ENCODE measurements at regions not wholly inside any gene's neighbourhood (a gene's known extent, or its start where the extent isn't known, plus 50 kb on each side); places are given as distances from the start of the nearest gene placed in this dataset.
"Not testable (repeated sequence)": the region's sequence is repeated elsewhere in the genome, so short reads cannot be mapped to it uniquely, and the experiment has no call there.

DNA sequence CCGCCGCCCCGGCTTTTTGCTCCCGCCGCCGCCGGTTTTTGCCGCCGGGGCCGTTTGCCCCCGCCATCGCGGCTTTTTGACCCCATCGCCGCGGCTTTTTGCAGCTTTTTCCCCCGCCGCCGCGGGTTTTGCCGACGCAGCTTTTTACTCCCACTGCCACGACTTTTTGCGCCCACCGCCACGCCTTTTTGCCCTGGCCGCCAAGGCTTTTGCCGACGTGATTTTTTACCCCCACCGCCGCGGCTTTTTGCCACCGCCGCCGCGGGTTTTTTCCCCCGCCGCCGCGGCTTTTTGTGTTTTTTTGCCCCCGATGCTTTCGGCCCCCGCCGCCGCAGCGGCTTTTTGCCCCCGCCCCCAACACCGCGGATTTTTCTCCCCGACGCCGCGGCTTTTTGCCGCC lies 5001.9 kb upstream of the OR11H1 start:
- not testable (repeated sequence) for H3K4me3 ChIP-seq (ENCODE audit: insufficient read depth, low read length)

DNA sequence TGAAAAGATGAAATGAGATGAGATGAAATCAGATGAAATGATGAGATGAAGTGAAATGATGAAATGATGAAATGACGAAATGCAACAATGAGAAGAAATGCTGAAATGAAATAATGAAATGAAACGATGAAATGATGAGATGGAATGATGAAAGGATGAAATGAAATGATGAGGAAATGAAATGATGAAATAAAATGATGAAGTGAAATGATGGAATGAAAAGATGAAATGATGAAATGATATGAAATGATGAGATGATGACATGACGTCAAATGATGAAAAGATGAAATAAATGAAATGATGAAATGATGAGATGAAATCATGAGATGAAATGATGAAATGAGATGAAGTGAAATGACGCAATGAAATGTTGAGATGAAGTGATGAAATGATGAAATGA lies 4996.9 kb upstream of the OR11H1 start:
- DNase-seq (ENCODE audit: insufficient read length, low spot score, missing footprints); H3K36me3 ChIP-seq (ENCODE audit: insufficient read depth, low read length); H3K27me3 ChIP-seq (ENCODE audit: insufficient read depth, low read length): not testable (repeated sequence)

More for the DNA sequence above, 5001.9 kb upstream of the OR11H1 start:
- DNase-seq (ENCODE audit: insufficient read length, low spot score, missing footprints); H2AFZ ChIP-seq (ENCODE audit: low read length); H3K4me1 ChIP-seq (ENCODE audit: insufficient read depth, low read length); H3K9me3 ChIP-seq (ENCODE audit: low read depth, low read length); H3K36me3 ChIP-seq (ENCODE audit: insufficient read depth, low read length); H3K27ac ChIP-seq (ENCODE audit: low read depth, low read length); H3K4me2 ChIP-seq (ENCODE audit: insufficient read depth, low read length); H4K20me1 ChIP-seq (ENCODE audit: insufficient read depth, low read length); H3K79me2 ChIP-seq (ENCODE audit: insufficient read depth, low read length); H3K27me3 ChIP-seq (ENCODE audit: insufficient read depth, low read length): not testable (repeated sequence)

DNA sequence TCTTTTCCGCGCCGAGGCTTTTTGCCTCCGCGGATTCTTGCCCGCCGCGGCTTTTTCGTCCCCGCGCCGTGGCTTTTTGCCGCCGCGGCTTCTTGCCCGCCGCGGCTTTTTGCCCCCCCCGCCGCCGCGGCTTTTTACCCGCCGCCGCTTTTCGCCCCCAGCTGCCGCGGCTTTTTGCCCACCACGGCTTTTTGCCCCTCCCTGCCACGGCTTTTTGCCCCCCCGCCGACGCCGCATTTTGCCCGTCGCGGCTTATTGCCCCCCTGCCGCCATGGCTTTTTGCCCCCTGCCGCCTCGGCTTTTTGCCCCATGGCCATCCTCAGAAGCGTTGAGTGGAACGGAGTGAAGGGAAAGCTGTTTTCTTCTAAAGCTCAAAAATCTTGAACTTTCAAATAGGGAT lies 4955.5 kb upstream of the OR11H1 start:
- not testable (repeated sequence) for H3K27ac ChIP-seq (ENCODE audit: low read depth, low read length); H4K20me1 ChIP-seq (ENCODE audit: insufficient read depth, low read length); H3K4me2 ChIP-seq (ENCODE audit: insufficient read depth, low read length); H2AFZ ChIP-seq (ENCODE audit: low read length); H3K9me3 ChIP-seq (ENCODE audit: low read depth, low read length); DNase-seq (ENCODE audit: insufficient read length, low spot score, missing footprints); H3K4me3 ChIP-seq (ENCODE audit: insufficient read depth, low read length); H3K4me1 ChIP-seq (ENCODE audit: insufficient read depth, low read length); H3K79me2 ChIP-seq (ENCODE audit: insufficient read depth, low read length); H3K36me3 ChIP-seq (ENCODE audit: insufficient read depth, low read length); H3K27me3 ChIP-seq (ENCODE audit: insufficient read depth, low read length)

More for the DNA sequence above, 4996.9 kb upstream of the OR11H1 start:
- not testable (repeated sequence) for H2AFZ ChIP-seq (ENCODE audit: low read length); H3K4me2 ChIP-seq (ENCODE audit: insufficient read depth, low read length); H3K9me3 ChIP-seq (ENCODE audit: low read depth, low read length); H3K27ac ChIP-seq (ENCODE audit: low read depth, low read length); H3K4me3 ChIP-seq (ENCODE audit: insufficient read depth, low read length); H4K20me1 ChIP-seq (ENCODE audit: insufficient read depth, low read length); H3K79me2 ChIP-seq (ENCODE audit: insufficient read depth, low read length); H3K4me1 ChIP-seq (ENCODE audit: insufficient read depth, low read length)

DNA sequence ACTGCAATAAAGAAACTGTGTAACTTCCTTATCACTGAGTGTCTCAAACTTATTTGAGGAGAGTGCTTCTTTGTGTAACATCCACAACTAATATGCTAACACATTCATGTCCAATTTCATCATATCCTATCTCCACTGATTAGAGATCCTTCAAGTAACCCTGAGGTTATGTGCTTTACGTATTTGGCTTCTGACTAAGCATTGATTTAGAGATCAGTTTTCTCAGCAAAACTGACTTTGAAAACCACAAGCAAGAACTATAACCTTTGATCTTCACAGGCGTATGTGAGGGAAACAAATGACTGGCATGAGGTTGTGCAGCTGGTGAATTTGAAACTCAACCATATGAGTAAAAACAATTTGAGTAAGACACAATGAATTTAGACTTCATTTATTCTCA lies 4926.9 kb upstream of the OR11H1 start:
- H3K4me2 ChIP-seq (ENCODE audit: insufficient read depth, low read length); H3K27me3 ChIP-seq (ENCODE audit: insufficient read depth, low read length); H3K4me3 ChIP-seq (ENCODE audit: insufficient read depth, low read length); H4K20me1 ChIP-seq (ENCODE audit: insufficient read depth, low read length); H3K27ac ChIP-seq (ENCODE audit: low read depth, low read length); DNase-seq (ENCODE audit: insufficient read length, low spot score, missing footprints); H3K4me1 ChIP-seq (ENCODE audit: insufficient read depth, low read length); H3K9me3 ChIP-seq (ENCODE audit: low read depth, low read length); H3K79me2 ChIP-seq (ENCODE audit: insufficient read depth, low read length); H2AFZ ChIP-seq (ENCODE audit: low read length); H3K36me3 ChIP-seq (ENCODE audit: insufficient read depth, low read length): not testable (repeated sequence)

DNA sequence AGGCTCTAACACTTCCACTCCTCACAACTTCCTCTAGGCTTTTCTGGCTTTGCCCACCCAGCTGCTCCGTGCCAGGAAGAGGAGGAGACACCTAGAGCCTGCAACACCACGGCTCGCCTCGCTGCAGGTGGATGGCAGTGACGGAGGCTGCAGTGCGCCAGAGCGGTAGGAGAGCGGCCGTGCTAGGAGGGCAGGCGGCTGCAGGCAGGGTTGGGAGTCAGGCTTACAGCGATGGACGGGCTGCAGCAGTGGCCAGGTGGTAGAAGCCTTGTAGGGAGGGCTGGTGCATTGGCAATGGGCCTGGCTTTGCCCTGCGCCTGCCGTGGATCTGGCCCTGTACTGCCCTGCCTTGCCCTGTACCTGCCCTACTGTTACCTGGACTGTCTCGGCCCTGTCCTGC lies 4896.0 kb upstream of the OR11H1 start:
- H3K36me3 ChIP-seq (ENCODE audit: insufficient read depth, low read length); DNase-seq (ENCODE audit: insufficient read length, low spot score, missing footprints); H3K79me2 ChIP-seq (ENCODE audit: insufficient read depth, low read length); H3K4me1 ChIP-seq (ENCODE audit: insufficient read depth, low read length); H3K4me3 ChIP-seq (ENCODE audit: insufficient read depth, low read length); H2AFZ ChIP-seq (ENCODE audit: low read length); H3K4me2 ChIP-seq (ENCODE audit: insufficient read depth, low read length); H4K20me1 ChIP-seq (ENCODE audit: insufficient read depth, low read length); H3K27me3 ChIP-seq (ENCODE audit: insufficient read depth, low read length); H3K9me3 ChIP-seq (ENCODE audit: low read depth, low read length); H3K27ac ChIP-seq (ENCODE audit: low read depth, low read length): not testable (repeated sequence)

DNA sequence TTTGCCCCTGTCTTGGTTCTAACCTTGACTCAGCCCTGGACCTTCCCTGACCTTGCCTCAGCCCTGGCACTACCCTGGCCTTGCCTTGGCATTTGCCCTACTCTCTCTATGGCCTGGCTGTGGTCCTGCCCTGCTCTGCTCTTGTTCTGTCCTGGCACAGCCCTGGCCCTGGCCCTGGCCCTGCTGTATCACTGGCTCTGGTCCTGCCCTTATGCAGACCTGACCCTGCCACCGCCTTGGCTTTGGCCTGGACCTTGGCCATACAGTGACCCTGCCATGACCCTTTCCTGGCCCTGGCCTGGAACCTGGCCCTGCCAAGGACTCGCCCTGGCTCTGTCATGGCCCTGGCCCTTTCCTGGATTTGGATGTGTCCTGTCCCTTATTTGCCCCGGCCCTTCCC lies 4892.7 kb upstream of the OR11H1 start:
- H3K9me3 ChIP-seq (ENCODE audit: low read depth, low read length); H4K20me1 ChIP-seq (ENCODE audit: insufficient read depth, low read length); H3K27ac ChIP-seq (ENCODE audit: low read depth, low read length); DNase-seq (ENCODE audit: insufficient read length, low spot score, missing footprints); H3K4me1 ChIP-seq (ENCODE audit: insufficient read depth, low read length); H2AFZ ChIP-seq (ENCODE audit: low read length); H3K79me2 ChIP-seq (ENCODE audit: insufficient read depth, low read length); H3K4me3 ChIP-seq (ENCODE audit: insufficient read depth, low read length); H3K36me3 ChIP-seq (ENCODE audit: insufficient read depth, low read length); H3K27me3 ChIP-seq (ENCODE audit: insufficient read depth, low read length); H3K4me2 ChIP-seq (ENCODE audit: insufficient read depth, low read length): not testable (repeated sequence)

DNA sequence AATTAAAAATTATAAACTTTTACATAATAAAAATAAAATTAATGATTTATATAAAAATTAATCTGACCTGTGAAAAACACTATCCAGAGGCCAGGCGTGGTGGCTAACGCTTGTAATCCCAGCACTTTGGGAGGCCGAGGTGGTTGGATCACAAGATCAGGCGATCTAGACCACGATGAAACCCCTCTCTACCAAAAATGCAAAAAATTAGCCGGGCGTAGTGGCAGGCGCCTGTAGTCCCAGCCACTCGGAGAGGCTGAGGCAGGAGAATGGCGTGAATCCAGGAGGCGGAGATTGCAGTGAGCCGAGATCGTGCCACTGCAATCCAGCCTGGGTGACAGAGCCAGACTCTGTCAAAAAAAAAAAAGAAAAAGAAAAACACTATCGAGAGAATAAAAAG lies 4865.2 kb upstream of the OR11H1 start:
- not testable (repeated sequence) for H3K27ac ChIP-seq (ENCODE audit: low read depth, low read length); H3K9me3 ChIP-seq (ENCODE audit: low read depth, low read length); H3K4me2 ChIP-seq (ENCODE audit: insufficient read depth, low read length); H3K27me3 ChIP-seq (ENCODE audit: insufficient read depth, low read length); H3K4me1 ChIP-seq (ENCODE audit: insufficient read depth, low read length); H3K36me3 ChIP-seq (ENCODE audit: insufficient read depth, low read length); H4K20me1 ChIP-seq (ENCODE audit: insufficient read depth, low read length); H2AFZ ChIP-seq (ENCODE audit: low read length); H3K4me3 ChIP-seq (ENCODE audit: insufficient read depth, low read length); H3K79me2 ChIP-seq (ENCODE audit: insufficient read depth, low read length); DNase-seq (ENCODE audit: insufficient read length, low spot score, missing footprints)

DNA sequence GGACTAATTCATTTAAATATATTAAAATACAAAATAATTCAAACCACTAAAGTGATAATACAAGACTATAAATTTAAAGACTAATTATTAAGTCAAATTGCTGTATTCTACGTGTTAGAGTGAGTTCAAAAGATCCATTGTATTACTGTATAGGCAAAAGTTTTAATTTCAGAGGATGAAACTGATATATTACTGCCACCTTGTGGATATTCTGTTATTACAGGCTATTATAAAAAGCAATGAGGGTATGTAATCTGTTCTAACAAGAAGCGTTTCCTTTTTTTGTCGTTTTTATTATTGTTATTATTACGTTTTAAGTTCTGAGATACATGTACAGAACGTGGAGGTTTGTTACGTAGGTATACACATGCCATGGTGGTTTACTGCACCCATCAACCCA lies 4854.9 kb upstream of the OR11H1 start:
- H3K27me3 ChIP-seq (ENCODE audit: insufficient read depth, low read length); H3K79me2 ChIP-seq (ENCODE audit: insufficient read depth, low read length); H3K9me3 ChIP-seq (ENCODE audit: low read depth, low read length); H2AFZ ChIP-seq (ENCODE audit: low read length); H3K4me1 ChIP-seq (ENCODE audit: insufficient read depth, low read length); H3K4me3 ChIP-seq (ENCODE audit: insufficient read depth, low read length); H3K27ac ChIP-seq (ENCODE audit: low read depth, low read length); H3K4me2 ChIP-seq (ENCODE audit: insufficient read depth, low read length); H4K20me1 ChIP-seq (ENCODE audit: insufficient read depth, low read length); DNase-seq (ENCODE audit: insufficient read length, low spot score, missing footprints); H3K36me3 ChIP-seq (ENCODE audit: insufficient read depth, low read length): not testable (repeated sequence)

DNA sequence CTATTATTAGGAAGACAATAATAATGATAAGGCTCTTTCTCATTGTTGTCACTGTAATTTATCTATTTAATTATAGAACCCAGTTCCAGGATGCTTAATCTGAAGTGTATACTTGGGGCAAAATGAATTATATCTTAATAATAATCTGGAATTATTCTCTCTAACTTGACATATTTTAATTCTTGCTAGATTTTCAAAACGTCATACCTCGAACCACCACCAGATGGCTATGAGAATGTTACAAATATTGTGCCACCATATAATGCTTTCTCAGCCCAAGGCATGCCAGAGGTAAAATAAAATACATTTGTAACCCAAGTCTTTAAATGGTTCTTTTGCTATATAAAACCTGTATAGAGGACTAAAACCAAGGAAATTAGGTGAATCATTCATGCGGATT lies 4849.3 kb upstream of the OR11H1 start:
- not testable (repeated sequence) for H3K4me1 ChIP-seq (ENCODE audit: insufficient read depth, low read length); H2AFZ ChIP-seq (ENCODE audit: low read length)

More for the DNA sequence above, 4849.3 kb upstream of the OR11H1 start:
- not testable (repeated sequence) for H3K4me2 ChIP-seq (ENCODE audit: insufficient read depth, low read length); H3K4me3 ChIP-seq (ENCODE audit: insufficient read depth, low read length); H3K79me2 ChIP-seq (ENCODE audit: insufficient read depth, low read length); H3K27me3 ChIP-seq (ENCODE audit: insufficient read depth, low read length); H3K36me3 ChIP-seq (ENCODE audit: insufficient read depth, low read length); H3K27ac ChIP-seq (ENCODE audit: low read depth, low read length); DNase-seq (ENCODE audit: insufficient read length, low spot score, missing footprints); H4K20me1 ChIP-seq (ENCODE audit: insufficient read depth, low read length); H3K9me3 ChIP-seq (ENCODE audit: low read depth, low read length)

Measured in osteoblast (primary cell).